ENCODE measurements at regions not wholly inside any gene's neighbourhood (a gene's known extent, or its start where the extent isn't known, plus 50 kb on each side); places are given as distances from the start of the nearest gene placed in this dataset.

DNA sequence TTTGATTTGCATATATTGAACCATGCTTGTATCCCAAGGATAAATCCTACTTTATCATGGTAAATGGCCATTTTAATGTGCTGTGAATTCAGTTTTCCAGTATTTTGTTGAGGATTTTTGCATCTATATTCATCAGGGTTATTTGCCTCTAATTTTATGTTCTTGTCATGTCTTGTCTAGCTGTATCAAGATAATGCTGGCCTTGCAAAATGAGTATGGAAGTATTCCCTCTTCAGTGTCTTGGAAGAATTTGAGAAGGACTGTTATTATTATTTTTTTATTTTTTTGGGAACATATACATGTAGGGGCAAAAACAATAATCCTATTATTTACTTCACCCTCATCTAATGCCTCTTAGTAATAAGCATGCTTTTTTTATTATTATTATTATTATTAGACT lies 398.0 kb upstream of the KCNH7 start:
- no peak for DNase-seq (ENCODE audit: low read depth)
- TF ChIP-seq, protein P1, sequence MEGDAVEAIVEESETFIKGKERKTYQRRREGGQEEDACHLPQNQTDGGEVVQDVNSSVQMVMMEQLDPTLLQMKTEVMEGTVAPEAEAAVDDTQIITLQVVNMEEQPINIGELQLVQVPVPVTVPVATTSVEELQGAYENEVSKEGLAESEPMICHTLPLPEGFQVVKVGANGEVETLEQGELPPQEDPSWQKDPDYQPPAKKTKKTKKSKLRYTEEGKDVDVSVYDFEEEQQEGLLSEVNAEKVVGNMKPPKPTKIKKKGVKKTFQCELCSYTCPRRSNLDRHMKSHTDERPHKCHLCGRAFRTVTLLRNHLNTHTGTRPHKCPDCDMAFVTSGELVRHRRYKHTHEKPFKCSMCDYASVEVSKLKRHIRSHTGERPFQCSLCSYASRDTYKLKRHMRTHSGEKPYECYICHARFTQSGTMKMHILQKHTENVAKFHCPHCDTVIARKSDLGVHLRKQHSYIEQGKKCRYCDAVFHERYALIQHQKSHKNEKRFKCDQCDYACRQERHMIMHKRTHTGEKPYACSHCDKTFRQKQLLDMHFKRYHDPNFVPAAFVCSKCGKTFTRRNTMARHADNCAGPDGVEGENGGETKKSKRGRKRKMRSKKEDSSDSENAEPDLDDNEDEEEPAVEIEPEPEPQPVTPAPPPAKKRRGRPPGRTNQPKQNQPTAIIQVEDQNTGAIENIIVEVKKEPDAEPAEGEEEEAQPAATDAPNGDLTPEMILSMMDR (IDR thresholded peaks at IDR 0.05; ENCODE audit: insufficient read depth, low read depth, low read length), result no peak
- H3K4me3 ChIP-seq (ENCODE audit: low read depth, low read length), result no peak overlapping the region

DNA sequence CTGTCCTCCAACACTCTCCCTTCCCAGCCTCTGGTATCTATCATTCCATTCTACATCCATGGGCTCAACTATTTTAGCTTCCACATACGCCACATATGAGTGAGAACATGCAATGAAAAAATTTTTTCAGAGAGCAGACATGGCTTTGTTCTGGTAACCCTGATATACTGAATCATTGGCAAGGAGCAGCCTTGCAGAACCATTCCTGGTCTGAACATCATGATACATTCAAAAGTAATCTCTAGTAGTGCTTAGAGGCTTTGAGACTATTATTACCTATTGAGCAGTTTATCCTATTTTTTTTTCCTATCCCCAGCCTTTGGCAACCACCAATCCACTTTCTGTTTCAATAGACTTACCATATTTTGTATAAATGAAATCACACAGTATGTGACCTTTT lies 393.1 kb upstream of the KCNH7 start:
- DNase-seq (ENCODE audit: low read depth), result no peak
- H3K4me3 ChIP-seq (ENCODE audit: low read depth, low read length), result no peak overlapping the region
- TF ChIP-seq, protein P1 (IDR thresholded peaks at IDR 0.05; ENCODE audit: insufficient read depth, low read depth, low read length), result no peak

DNA sequence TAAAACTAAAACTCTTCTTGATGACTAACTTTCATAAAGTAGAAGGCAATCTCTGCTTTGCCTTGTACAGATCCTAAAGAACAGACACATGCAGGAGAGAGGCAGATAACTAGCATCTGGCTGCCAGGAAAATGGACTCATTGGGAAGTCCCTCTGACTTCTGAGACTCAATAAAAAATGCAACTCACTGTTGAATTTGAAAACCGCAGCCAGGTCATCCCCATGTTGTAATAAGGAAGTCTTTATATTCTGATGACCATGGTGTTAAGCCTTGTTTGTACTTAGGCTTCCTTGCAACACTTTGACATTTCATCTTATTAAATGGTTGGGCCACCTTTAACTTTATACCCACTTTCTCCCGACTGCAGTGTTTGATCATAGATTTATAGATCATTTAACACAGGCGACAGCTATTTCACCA lies 375.1 kb upstream of the KCNH7 start:
- TF ChIP-seq, protein P1 (IDR thresholded peaks at IDR 0.05; ENCODE audit: insufficient read depth, low read depth, low read length), result no peak
- DNase-seq (ENCODE audit: low read depth), result peak; percentile 73
- H3K4me3 ChIP-seq (ENCODE audit: low read depth, low read length), result no peak overlapping the region

DNA sequence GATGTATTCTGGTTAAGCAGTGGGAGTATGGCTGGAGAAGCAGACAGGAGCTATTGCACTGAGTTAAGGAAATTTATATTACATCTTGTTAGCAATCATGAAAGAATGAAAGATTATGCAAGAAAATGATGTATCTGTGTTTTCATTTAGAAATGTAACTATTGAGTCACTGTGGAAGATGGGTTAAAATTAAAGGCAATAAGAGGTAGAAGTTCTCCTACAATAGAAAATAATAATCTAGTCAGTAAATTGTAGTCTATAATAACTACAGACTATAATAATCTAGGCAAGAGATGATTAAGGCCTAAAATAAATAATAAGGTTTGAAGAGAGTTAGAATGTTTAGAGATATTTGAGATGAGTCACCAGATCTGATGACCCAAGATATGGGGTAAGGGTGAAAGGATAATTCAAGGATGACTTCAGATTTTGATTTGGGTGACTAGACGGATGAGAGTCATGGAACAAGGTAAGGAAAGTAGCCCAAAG lies 371.9 kb upstream of the KCNH7 start:
- H3K4me3 ChIP-seq (ENCODE audit: low read depth, low read length), result no peak overlapping the region
- TF ChIP-seq, protein P1 (IDR thresholded peaks at IDR 0.05; ENCODE audit: insufficient read depth, low read depth, low read length), result no peak
- DNase-seq (ENCODE audit: low read depth), result peak; percentile 63

DNA sequence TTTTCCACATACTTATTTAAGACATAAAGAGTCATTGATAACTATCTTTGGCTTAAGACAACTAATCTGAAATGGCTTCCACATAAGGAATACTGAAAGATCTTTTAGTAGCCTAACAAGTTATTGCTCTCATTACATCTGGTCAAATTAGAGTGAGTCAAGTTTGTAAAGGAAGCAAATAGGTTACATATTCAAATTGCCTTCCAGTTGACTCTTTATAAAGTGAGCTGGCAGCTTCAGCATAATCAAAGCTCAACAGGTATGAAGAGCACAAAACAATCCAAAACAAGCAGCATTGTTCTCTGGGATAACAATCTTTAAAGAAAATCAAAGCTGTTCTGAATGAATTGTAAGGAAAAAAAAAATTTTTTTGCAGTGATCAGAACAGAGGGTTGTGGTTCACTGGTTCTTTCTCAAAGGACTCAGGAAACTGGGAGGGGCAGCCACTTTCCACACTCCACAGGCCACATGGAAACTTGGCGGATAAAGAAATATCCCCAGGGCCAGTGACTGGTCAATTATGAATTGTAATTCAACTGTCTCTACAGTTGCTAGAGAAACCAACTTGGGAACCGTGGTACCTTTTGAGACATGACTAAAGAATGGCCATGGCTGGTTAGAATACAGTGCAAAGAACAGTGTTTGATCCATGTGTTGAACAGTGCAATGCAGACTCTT lies 369.3 kb upstream of the KCNH7 start:
- DNase-seq (ENCODE audit: low read depth), result no peak
- H3K4me3 ChIP-seq (ENCODE audit: low read depth, low read length), result no peak overlapping the region
- TF ChIP-seq, protein P1 (IDR thresholded peaks at IDR 0.05; ENCODE audit: insufficient read depth, low read depth, low read length), result no peak

DNA sequence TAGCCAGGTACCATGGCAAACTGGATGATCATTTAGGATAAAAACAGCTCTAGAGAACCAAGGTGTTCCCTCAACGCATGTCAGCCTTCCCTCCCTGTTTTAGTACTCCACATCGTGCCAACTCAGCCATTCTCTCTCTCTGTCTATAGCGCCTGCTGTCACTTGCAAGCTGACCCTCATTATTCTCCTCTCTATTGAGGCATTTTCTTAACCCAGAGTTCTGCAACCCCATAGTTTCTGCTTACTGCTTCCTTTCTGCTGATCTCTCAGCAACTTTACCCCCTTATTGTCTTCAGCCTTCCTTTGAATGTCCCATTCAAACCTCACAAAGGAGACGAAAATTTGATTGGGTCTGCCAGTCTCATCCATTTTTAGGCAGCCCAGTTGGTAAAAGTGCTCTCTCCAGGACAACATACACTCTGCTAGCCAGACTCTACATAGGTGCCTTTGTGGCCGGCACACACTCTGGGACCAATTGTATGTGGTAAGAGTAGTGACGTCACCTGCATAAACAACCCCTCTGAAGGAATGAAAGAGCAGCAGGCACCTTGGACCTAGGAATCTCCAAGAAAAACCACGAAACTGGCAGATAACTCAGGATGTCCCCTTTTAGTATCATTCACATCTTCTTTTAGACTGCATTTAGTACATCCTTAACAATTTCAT lies 367.2 kb upstream of the KCNH7 start:
- TF ChIP-seq, protein P1 (IDR thresholded peaks at IDR 0.05; ENCODE audit: insufficient read depth, low read depth, low read length), result no peak
- H3K4me3 ChIP-seq (ENCODE audit: low read depth, low read length), result no peak overlapping the region
- no peak for DNase-seq (ENCODE audit: low read depth)
